Activated CD4-positive, alpha-beta memory T cell treated with anti-CD3 and anti-CD28 coated beads for 36 hours (primary cell): ENCODE measurements at regions not wholly inside any gene's neighbourhood (a gene's known extent, or its start where the extent isn't known, plus 50 kb on each side); places are given as distances from the start of the nearest gene placed in this dataset.

Experiments used
- CTCF ChIA-PET: fragments of 350-600 bp; sonication (Branson Sonifier 250); formaldehyde crosslinking; loops from one replicate; lab custom pipeline; 2021; ENCODE audit warnings: antibody characterized with exemption, inconsistent platforms; lab: Charles Lee
- POLR2A ChIA-PET: fragments of 350-600 bp; sonication (Branson Sonifier 250); formaldehyde crosslinking; loops from one replicate; lab custom pipeline; 2021; ENCODE audit warnings: antibody characterized with exemption; lab: Charles Lee
- DNase-seq: peaks from one replicate; pipeline ENCODE4 v3.0.0-alpha.2; 2020
- H3K27ac Mint-ChIP-seq: one replicate; pipeline ENCODE4 v1.8.0; 2021; ENCODE audit warnings: mixed read lengths
- H3K27me3 Mint-ChIP-seq: one replicate; pipeline ENCODE4 v1.8.0; 2021; ENCODE audit warnings: mixed read lengths
- H3K36me3 Mint-ChIP-seq: one replicate; pipeline ENCODE4 v1.8.0; 2021; ENCODE audit warnings: mixed read lengths
- H3K4me1 Mint-ChIP-seq: one replicate; pipeline ENCODE4 v1.8.0; 2021; ENCODE audit warnings: low read depth, mixed read lengths
- H3K4me3 Mint-ChIP-seq: one replicate; pipeline ENCODE4 v1.8.0; 2021; ENCODE audit warnings: mild to moderate bottlenecking, mixed read lengths
- H3K9me3 Mint-ChIP-seq: one replicate; pipeline ENCODE4 v1.8.0; 2021; ENCODE audit warnings: mixed read lengths
- intact Hi-C: fragments of 100-400 bp; cut with micrococcal nuclease; formaldehyde crosslinking; loops from one replicate; pipeline ENCODE4 v1.15.1; 2023

DNA sequence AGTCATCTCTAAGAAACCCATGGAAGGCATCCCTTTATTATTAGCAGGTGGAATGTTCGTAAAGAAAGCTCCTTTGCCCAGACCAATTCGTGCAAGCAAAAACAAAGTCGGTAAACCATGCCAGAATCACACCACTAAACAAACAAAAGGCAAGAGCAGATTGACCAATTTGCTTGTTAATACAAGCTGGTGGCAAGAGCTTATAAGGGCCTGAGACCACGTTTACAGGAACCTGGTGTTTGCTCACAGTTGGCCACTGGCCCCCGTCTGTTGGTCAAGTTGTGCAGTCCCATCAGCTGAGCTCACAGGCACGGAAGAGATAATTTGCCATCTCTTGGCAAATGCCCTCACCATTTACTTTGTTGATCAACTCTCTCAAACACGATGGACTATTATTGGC, 342.2 kb upstream of the MKI67 start:
- Mint-ChIP-seq H3K4me1 (no peaks in the 10 kb centered on the region), H3K9me3 (no peaks in the 10 kb centered on the region), H3K27me3 (peaks cover 2% of the 10 kb centered on the region), H3K27ac (no peak overlapping the region), H3K36me3 (no peaks in the 10 kb centered on the region), H3K4me3 (no peak overlapping the region)
- ChIA-PET POLR2A (no interaction called here), CTCF (no interaction called here)
- DNase-seq: no peak
- intact Hi-C loops: no loop called here

DNA sequence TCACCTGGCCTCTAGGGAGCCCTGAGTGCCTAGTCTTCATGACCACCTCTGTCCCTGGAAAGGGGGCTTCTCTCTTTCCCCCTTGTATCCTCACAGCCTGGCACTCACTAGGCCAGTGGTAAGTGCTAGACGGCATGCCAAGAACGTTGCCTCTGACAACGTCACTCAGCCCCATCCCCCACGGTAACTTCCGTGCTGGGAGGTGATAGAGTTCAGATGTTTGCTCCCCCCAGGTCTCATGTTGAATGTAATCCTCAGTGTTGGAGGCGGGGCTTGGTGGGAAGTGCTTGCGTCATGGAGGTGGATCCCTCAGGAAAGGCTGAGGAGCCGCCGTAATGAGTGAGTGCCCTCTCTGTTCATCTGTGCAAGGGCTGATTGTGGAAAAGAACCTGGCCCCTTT, 343.3 kb upstream of the MKI67 start:
- Mint-ChIP-seq H3K4me1 (no peaks in the 10 kb centered on the region), H3K9me3 (no peaks in the 10 kb centered on the region), H3K36me3 (no peaks in the 10 kb centered on the region), H3K27ac (no peak overlapping the region), H3K27me3 (peaks cover 2% of the 10 kb centered on the region), H3K4me3 (no peak overlapping the region)
- CTCF ChIA-PET: no interaction called here
- intact Hi-C loops: no loop called here
- no peak for DNase-seq
- POLR2A ChIA-PET: no interaction called here

DNA sequence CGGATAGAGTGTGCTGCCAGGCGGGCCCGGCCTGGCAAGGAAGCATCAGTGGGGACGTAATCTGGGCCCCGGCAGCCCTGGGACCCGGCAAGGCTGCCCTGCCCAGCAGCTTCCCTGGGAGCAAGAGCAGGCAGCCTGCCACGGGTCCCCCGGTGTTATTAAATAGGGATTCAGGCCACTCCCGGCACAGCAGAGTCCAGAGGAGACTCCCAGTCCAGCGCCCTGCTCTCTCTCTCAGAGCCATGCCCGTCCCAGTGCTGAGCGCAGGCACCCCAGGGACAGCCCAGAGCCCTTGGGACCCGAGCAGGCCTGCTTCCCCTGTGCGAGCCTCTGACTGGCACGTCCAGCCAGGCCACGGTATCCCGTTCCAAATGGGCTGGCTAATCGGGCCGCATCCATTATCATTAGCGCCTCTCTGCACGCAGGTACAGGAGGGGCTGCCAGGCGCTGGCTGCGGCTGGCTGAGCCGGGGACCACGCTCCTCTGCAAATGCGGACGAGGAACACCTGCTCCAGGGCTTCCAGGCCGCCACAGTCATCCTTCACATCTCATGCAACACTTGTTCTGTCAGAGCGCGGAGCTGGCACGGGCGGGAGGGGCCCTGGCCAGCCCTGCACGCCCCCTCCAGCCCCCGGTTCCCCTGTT, 344.2 kb upstream of the MKI67 start:
- peaks cover 2% of the 10 kb centered on the region for H3K27me3 Mint-ChIP-seq
- H3K4me1 Mint-ChIP-seq: no peaks in the 10 kb centered on the region
- intact Hi-C loops: no loop called here
- H3K9me3 Mint-ChIP-seq: no peaks in the 10 kb centered on the region
- no peak for DNase-seq
- no peaks in the 10 kb centered on the region for H3K36me3 Mint-ChIP-seq
- ChIA-PET CTCF (no interaction called here), POLR2A (no interaction called here)
- H3K27ac Mint-ChIP-seq: no peak overlapping the region
- no peak overlapping the region for H3K4me3 Mint-ChIP-seq

DNA sequence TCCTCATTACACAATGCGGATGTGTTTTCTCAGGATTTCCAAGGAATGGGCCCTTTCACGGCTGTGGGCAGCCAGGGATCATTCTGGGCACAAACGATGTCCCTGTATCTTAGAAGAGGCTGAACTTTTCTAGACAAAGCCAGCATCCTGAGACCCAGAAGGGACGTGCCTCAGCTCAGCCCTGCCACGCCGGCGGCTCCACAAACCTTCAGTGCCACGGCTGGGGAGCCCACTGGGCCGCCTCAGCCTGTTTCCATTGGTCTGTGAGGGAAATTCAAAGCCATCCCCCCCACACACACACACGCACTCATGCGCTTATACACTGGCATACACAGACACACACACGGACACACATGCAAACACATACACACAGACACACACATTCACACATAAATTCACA, 344.9 kb upstream of the MKI67 start:
- H3K27me3 Mint-ChIP-seq: peaks cover 1% of the 10 kb centered on the region
- no peak overlapping the region for H3K4me3 Mint-ChIP-seq
- ChIA-PET POLR2A (no interaction called here), CTCF (no interaction called here)
- H3K36me3 Mint-ChIP-seq: no peaks in the 10 kb centered on the region
- H3K4me1 Mint-ChIP-seq: no peaks in the 10 kb centered on the region
- no peak for DNase-seq
- H3K27ac Mint-ChIP-seq: no peak overlapping the region
- intact Hi-C loops: no loop called here
- H3K9me3 Mint-ChIP-seq: no peaks in the 10 kb centered on the region

DNA sequence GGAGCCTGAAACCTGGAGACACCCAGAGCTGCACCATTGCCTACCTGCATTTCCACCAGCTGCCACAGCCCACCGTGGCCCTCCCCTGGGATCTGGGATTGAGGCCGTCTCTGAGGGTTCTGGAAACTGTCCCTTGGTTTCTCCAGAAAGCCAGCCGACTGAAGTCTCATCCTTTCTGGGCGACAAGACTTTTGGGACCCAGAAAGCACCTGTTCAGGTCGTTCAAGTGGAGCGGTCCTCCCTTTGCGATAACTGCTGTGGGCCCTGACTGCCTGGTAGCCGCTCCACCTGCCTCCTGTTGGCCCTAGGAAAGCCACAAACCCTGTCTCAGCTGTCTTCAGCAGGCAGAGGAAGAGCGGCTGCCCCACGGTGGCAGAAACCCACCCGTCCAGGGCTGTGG, 346.0 kb upstream of the MKI67 start:
- DNase-seq: no peak
- no peak overlapping the region for H3K27ac Mint-ChIP-seq
- H3K27me3 Mint-ChIP-seq: no peaks in the 10 kb centered on the region
- H3K9me3 Mint-ChIP-seq: no peaks in the 10 kb centered on the region
- POLR2A ChIA-PET: no interaction called here
- H3K4me3 Mint-ChIP-seq: no peak overlapping the region
- intact Hi-C loops: no loop called here
- no peaks in the 10 kb centered on the region for H3K36me3 Mint-ChIP-seq
- H3K4me1 Mint-ChIP-seq: no peaks in the 10 kb centered on the region
- CTCF ChIA-PET: no interaction called here

DNA sequence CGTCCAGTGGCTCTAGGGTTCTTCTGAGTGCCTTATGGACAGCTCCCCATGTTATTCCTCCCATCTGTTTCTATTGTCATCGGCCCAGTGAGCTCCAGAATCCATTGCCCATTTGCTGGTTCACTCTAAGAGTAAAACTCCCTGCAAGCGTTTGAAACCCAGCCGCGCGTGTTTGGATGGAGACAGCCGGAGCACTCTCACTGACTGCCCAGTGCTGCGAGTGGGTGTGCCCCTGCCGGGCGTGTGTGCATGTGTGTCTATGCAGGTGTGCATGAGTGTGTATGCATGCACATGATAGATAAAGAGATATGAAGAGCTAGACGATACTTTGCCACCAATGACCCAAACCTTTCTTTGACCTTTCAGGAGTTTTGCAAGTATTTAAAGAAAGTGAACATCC, 347.2 kb upstream of the MKI67 start:
- no peaks in the 10 kb centered on the region for H3K9me3 Mint-ChIP-seq
- H3K4me1 Mint-ChIP-seq: no peaks in the 10 kb centered on the region
- H3K27ac Mint-ChIP-seq: no peak overlapping the region
- intact Hi-C loops: no loop called here
- ChIA-PET POLR2A (no interaction called here), CTCF (no interaction called here)
- no peak overlapping the region for H3K4me3 Mint-ChIP-seq
- no peaks in the 10 kb centered on the region for H3K36me3 Mint-ChIP-seq
- no peaks in the 10 kb centered on the region for H3K27me3 Mint-ChIP-seq
- DNase-seq: no peak

DNA sequence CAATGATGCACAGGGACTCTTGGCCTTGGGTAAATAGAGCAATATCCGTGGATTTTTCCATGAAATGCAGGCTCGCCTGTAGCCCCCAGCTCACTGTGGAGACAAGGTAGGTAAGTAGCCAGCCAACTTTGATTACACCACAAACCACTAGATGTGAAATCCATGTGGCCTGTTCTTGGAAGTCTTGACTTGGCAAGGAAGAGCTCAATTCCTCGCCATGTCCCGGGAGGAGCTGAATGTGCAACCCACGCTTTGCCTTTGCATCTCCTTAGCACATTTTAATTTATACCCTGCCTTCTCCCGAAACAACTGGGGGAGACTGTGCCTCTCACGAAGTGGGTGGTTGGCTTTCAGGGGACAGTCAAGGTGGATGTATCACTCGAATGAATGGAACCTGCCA, 347.7 kb upstream of the MKI67 start:
- Mint-ChIP-seq H3K27ac (no peak overlapping the region), H3K9me3 (no peaks in the 10 kb centered on the region), H3K36me3 (no peaks in the 10 kb centered on the region), H3K4me1 (no peaks in the 10 kb centered on the region), H3K4me3 (no peak overlapping the region), H3K27me3 (no peaks in the 10 kb centered on the region)
- intact Hi-C loops: no loop called here
- POLR2A ChIA-PET: no interaction called here
- CTCF ChIA-PET: no interaction called here
- no peak for DNase-seq

DNA sequence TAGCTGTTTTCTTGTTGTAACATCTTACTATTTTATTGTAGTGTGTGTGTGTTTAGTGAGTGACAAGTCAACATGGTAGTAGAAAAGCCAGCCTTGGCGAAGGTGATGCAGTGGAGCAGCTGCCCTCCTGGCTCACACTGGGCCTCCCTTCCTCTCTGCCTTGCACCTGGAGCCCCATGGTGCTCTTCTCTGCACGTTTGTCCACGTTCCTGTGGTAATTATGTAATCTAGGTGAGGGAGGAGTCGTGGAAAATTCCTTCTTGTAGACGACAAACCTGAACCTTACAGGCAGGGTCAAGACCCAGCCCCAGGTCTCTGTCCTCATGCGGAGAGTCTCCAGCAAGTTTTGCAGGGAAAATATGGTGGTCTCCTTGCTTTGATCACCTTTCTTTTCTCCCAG, 348.3 kb upstream of the MKI67 start:
- no peak overlapping the region for H3K4me3 Mint-ChIP-seq
- H3K4me1 Mint-ChIP-seq: no peaks in the 10 kb centered on the region
- H3K27ac Mint-ChIP-seq: no peak overlapping the region

DNA sequence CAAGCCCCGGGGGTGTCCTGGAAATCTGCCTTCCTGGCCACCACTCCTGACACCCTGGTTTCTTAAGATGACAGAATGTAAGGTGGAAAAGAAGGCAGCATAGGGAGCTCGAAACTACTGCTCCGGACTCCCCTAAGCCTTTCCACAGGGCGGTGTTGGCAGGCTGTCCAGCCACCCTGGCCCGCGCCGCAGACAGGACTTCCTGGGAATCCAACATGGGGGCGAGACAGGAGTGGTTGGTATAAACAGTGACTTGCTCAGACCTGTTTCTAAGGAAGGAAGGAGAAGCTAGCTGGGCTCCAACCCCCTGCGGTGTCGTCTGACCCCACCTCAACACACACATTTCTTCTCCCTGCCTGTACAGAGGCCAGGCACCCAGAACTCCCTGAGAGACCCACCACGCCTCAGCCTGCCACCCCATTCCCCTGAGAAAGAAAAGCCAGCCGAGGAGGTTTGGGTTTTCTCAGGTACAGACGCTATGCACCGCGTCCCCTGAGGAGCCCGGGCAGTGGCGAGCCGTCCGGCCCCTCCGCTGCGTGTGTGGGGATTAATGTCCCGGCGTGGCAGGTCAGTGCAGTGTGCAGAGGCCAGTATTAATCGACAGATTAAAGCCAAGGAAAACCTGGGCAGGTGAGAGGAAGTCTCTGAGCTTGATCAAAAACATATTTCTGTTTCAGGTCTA, 349.6 kb upstream of the MKI67 start:
- no peak for DNase-seq
- ChIA-PET CTCF (no interaction called here), POLR2A (no interaction called here)
- Mint-ChIP-seq H3K9me3 (no peaks in the 10 kb centered on the region), H3K27ac (no peak overlapping the region), H3K27me3 (no peaks in the 10 kb centered on the region), H3K4me1 (no peaks in the 10 kb centered on the region), H3K4me3 (no peak overlapping the region), H3K36me3 (no peaks in the 10 kb centered on the region)
- intact Hi-C loops: no loop called here

More for the DNA sequence above, 348.3 kb upstream of the MKI67 start:
- H3K9me3 Mint-ChIP-seq: no peaks in the 10 kb centered on the region
- ChIA-PET POLR2A (no interaction called here), CTCF (no interaction called here)
- DNase-seq: no peak
- H3K36me3 Mint-ChIP-seq: no peaks in the 10 kb centered on the region
- intact Hi-C loops: no loop called here
- no peaks in the 10 kb centered on the region for H3K27me3 Mint-ChIP-seq

DNA sequence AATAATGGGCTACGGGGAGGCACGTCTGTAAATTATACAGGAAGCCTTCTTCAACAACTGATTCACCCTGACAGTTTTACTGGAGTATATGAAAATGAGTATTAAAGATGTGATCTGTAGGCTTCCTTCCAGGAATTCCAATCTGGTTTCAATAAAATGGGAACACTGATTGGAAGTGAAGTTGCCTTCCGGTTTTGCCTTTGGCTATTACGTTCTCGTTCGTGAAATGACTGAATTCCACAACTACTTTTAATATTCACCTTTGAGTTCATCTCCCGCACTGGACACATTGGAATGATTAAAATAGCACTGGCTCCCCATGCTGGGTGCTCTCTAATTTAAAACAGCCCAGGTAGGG, 350.1 kb upstream of the MKI67 start:
- Mint-ChIP-seq H3K4me1 (no peaks in the 10 kb centered on the region), H3K4me3 (no peak overlapping the region), H3K9me3 (no peaks in the 10 kb centered on the region), H3K27me3 (no peaks in the 10 kb centered on the region), H3K36me3 (no peaks in the 10 kb centered on the region), H3K27ac (no peak overlapping the region)
- POLR2A ChIA-PET: no interaction called here
- intact Hi-C loops: no loop called here
- CTCF ChIA-PET: no interaction called here
- DNase-seq: no peak

DNA sequence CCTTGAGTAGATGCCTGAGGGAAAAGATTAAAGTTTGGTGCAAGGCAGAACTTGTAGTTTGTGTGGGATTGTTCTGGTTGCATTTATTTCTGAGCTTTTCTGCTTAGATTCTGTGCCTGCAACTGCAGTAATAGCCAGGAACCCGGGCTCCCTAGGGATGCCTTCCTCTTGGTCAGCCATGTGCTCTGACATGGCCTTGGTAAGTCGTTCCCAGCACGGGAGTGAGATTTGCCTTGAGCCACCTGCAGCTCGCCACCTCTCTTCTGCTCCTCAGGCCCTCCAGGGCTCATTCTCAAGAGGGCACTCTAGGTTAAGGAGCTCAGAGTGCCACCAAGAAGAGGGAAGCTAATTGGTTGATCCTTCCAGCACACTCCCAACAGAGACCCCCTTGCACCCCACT, 350.6 kb upstream of the MKI67 start:
- H3K27ac Mint-ChIP-seq: no peak overlapping the region
- no peaks in the 10 kb centered on the region for H3K27me3 Mint-ChIP-seq
- no peaks in the 10 kb centered on the region for H3K36me3 Mint-ChIP-seq
- DNase-seq: no peak
- no peaks in the 10 kb centered on the region for H3K9me3 Mint-ChIP-seq
- ChIA-PET CTCF (no interaction called here), POLR2A (no interaction called here)
- no peak overlapping the region for H3K4me3 Mint-ChIP-seq
- intact Hi-C loops: no loop called here
- H3K4me1 Mint-ChIP-seq: no peaks in the 10 kb centered on the region

DNA sequence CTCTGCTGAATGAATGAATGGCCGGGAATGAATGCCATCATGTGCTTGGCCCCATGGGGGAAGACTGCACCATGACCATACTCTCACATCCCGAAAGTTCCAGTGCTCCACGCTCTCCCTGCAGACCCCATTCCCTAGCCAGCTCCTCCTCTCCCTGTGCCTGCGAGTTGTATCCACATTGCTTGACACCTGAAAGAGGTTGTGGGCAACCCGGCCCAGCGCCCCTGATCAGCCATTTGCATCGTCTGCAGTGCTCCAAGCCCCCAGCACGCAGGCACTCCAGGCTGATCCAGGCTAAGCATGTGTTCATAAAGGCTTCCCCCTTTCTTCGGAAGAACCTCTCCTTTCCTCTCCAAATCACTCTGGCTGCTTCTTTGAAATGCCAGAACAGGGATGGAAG, 354.4 kb upstream of the MKI67 start:
- no peak overlapping the region for H3K27ac Mint-ChIP-seq

DNA sequence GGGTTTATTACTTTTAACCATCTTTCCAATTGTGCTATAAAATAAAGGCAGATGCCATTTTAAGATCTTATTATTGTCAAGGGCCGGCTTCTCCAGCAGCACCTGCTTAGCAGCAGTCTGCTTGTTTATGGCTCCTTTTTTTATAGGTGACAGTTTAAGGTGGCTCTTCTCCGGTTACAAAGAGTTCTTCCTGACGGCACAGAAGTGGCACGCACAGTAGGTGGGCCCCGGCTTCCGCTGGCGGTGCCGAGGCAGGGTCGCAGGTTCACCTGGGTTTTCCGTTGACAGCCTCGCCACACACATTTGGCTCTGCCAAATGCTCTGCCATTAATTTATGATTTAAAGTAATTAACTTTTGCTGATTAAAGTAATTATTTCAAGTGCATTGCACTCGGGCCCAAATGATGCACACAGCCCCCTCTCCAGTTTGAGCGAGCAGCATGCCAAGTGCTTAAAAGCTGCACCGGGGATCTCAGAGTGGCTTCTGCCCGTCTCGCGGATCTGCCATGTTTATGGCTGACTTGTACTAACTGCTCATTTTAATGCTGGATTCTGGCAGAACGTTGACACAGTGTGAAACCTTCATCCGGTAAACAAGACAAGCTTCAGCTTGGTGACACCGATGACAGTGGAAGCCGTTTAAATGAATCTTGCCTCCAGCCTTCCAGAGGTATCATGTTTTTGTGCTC, 355.1 kb upstream of the MKI67 start:
- intact Hi-C loops: no loop called here
- Mint-ChIP-seq H3K27ac (no peak overlapping the region), H3K4me3 (no peak overlapping the region), H3K9me3 (no peaks in the 10 kb centered on the region), H3K27me3 (no peaks in the 10 kb centered on the region), H3K36me3 (no peaks in the 10 kb centered on the region), H3K4me1 (no peaks in the 10 kb centered on the region)
- CTCF ChIA-PET: no interaction called here
- POLR2A ChIA-PET: no interaction called here
- no peak for DNase-seq

More for the DNA sequence above, 354.4 kb upstream of the MKI67 start:
- no peaks in the 10 kb centered on the region for H3K4me1 Mint-ChIP-seq
- H3K27me3 Mint-ChIP-seq: no peaks in the 10 kb centered on the region
- POLR2A ChIA-PET: no interaction called here
- no peaks in the 10 kb centered on the region for H3K36me3 Mint-ChIP-seq
- H3K4me3 Mint-ChIP-seq: no peak overlapping the region
- no peaks in the 10 kb centered on the region for H3K9me3 Mint-ChIP-seq
- intact Hi-C loops: no loop called here
- CTCF ChIA-PET: no interaction called here
- no peak for DNase-seq
